SK-N-SH treated with all-trans-retinoic acid at 6 μM for 48 hours (cell line): ENCODE measurements at regions not wholly inside any gene's neighbourhood (a gene's known extent, or its start where the extent isn't known, plus 50 kb on each side); places are given as distances from the start of the nearest gene placed in this dataset.
A peak's percentile ranks its signal among the peaks of the same experiment; 100 is the strongest.

Experiments
- ATAC-seq: fragments of 200-7000 bp; cut with Tn5 transposase; 3 replicates; pipeline ENCODE4 v1.9.1; 2020; ENCODE audit warnings: mild to moderate bottlenecking, moderate library complexity
- ARNTL ChIP-seq: fragments of 450-650 bp; formaldehyde crosslinking; IDR thresholded peaks from 2 replicates; pipeline ENCODE4 v1.5.0; 2020; ENCODE audit warnings: low read depth, mild to moderate bottlenecking, moderate library complexity, borderline replicate concordance
- BACH2 ChIP-seq: fragments of 250-450 bp; sonication (Bioruptor Pico); IDR thresholded peaks from 2 replicates; pipeline ENCODE4 v1.9.0; 2021; ENCODE audit warnings: mild to moderate bottlenecking, borderline replicate concordance
- CREB5 ChIP-seq: fragments of 250-450 bp; sonication (Bioruptor Pico); IDR thresholded peaks from 2 replicates; pipeline ENCODE4 v1.5.1; 2020; ENCODE audit warnings: low read depth, mild to moderate bottlenecking, moderate library complexity
- CSDC2 ChIP-seq: fragments of 250-450 bp; sonication (Bioruptor Pico); IDR thresholded peaks from 2 replicates; pipeline ENCODE4 v1.5.0; 2020; ENCODE audit warnings: mild to moderate bottlenecking, moderate library complexity
- CSRNP3 ChIP-seq: fragments of 250-450 bp; sonication (Bioruptor Pico); IDR thresholded peaks from 2 replicates; pipeline ENCODE4 v1.5.1; 2021; ENCODE audit warnings: mild to moderate bottlenecking, moderate library complexity
- ESRRG ChIP-seq: fragments of 250-450 bp; sonication (Bioruptor Pico); IDR thresholded peaks from 2 replicates; pipeline ENCODE4 v1.6.1; 2021; ENCODE audit warnings: mild to moderate bottlenecking
- GLIS3 ChIP-seq: fragments of 250-450 bp; sonication (Bioruptor Pico); IDR thresholded peaks from 2 replicates; pipeline ENCODE4 v1.5.0; 2020; ENCODE audit warnings: mild to moderate bottlenecking, moderate library complexity
- ISL1 ChIP-seq: fragments of 250-450 bp; sonication (Bioruptor Pico); IDR thresholded peaks from 2 replicates; pipeline ENCODE4 v2.1.2; 2022; ENCODE audit warnings: mild to moderate bottlenecking, moderate library complexity
- OSR1 ChIP-seq: fragments of 250-450 bp; sonication (Bioruptor Pico); IDR thresholded peaks from 2 replicates; pipeline ENCODE4 v1.8.0; 2022; ENCODE audit warnings: moderate library complexity, mild to moderate bottlenecking, inconsistent platforms
- PATZ1 ChIP-seq: fragments of 250-450 bp; sonication (Bioruptor Pico); IDR thresholded peaks from 2 replicates; pipeline ENCODE4 v1.8.0; 2020; ENCODE audit warnings: mild to moderate bottlenecking, moderate library complexity, borderline replicate concordance
- POU6F1 ChIP-seq: fragments of 250-450 bp; sonication (Bioruptor Pico); IDR thresholded peaks from 2 replicates; pipeline ENCODE4 v1.8.0; 2021; ENCODE audit warnings: low read depth, mild to moderate bottlenecking, moderate library complexity, borderline replicate concordance
- PPARA ChIP-seq: fragments of 250-450 bp; sonication (Bioruptor Pico); IDR thresholded peaks from 2 replicates; pipeline ENCODE4 v1.5.0; 2020; ENCODE audit warnings: mild to moderate bottlenecking, borderline replicate concordance
- RARB ChIP-seq: fragments of 250-450 bp; sonication (Bioruptor Pico); IDR thresholded peaks from 2 replicates; pipeline ENCODE4 v1.8.0; 2021; ENCODE audit warnings: mild to moderate bottlenecking, moderate library complexity
- SNAI2 ChIP-seq: fragments of 250-450 bp; sonication (Bioruptor Pico); IDR thresholded peaks from 2 replicates; pipeline ENCODE4 v1.5.0; 2020; ENCODE audit warnings: mild to moderate bottlenecking, moderate library complexity
- TCF4 ChIP-seq: fragments of 250-450 bp; sonication (Bioruptor Pico); IDR thresholded peaks from 2 replicates; pipeline ENCODE4 v1.8.0; 2021; ENCODE audit warnings: mild to moderate bottlenecking, moderate library complexity, borderline replicate concordance
- TOX ChIP-seq: fragments of 250-450 bp; sonication (Bioruptor Pico); IDR thresholded peaks from 2 replicates; pipeline ENCODE4 v1.8.0; 2021; ENCODE audit warnings: mild to moderate bottlenecking, moderate library complexity, borderline replicate concordance
- ZC3H10 ChIP-seq: fragments of 250-450 bp; sonication (Bioruptor Pico); IDR thresholded peaks from 2 replicates; pipeline ENCODE4 v1.5.1; 2021; ENCODE audit warnings: mild to moderate bottlenecking, moderate library complexity
- ZFP3 ChIP-seq: fragments of 250-450 bp; sonication (Bioruptor Pico); IDR thresholded peaks from 2 replicates; pipeline ENCODE4 v1.5.0; 2020; ENCODE audit warnings: mild to moderate bottlenecking, moderate library complexity
- ZFP30 ChIP-seq: fragments of 450-650 bp; formaldehyde crosslinking; IDR thresholded peaks from 2 replicates; pipeline ENCODE4 v1.5.0; 2022; ENCODE audit warnings: mild to moderate bottlenecking, moderate library complexity
- ZNF565 ChIP-seq: fragments of 450-650 bp; formaldehyde crosslinking; conservative IDR thresholded peaks from 2 replicates; pipeline ENCODE4 v1.5.0; 2020; ENCODE audit warnings: low read depth, mild to moderate bottlenecking, moderate library complexity
- ZNF70 ChIP-seq: fragments of 450-650 bp; formaldehyde crosslinking; IDR thresholded peaks from 2 replicates; pipeline ENCODE4 v1.5.0; 2020; ENCODE audit warnings: mild to moderate bottlenecking, moderate library complexity
- ZNF8 ChIP-seq: fragments of 450-650 bp; formaldehyde crosslinking; IDR thresholded peaks from 2 replicates; pipeline ENCODE4 v1.5.0; 2020; ENCODE audit warnings: mild to moderate bottlenecking, moderate library complexity
- TF ChIP-seq, protein P1 (sequence below): fragments of 250-450 bp; sonication (Bioruptor Pico); IDR thresholded peaks from 2 replicates; pipeline ENCODE4 v1.5.0; 2020; ENCODE audit warnings: mild to moderate bottlenecking, moderate library complexity

GRCh38 chr2:177324797-177325196 is 60.3 kb upstream of the NFE2L2 start:
- no peak for TF ChIP-seq PPARA (CRISPR knock-in tag)
- TF ChIP-seq CSRNP3 (CRISPR knock-in tag): no peak
- TF ChIP-seq ISL1: no peak
- TF ChIP-seq CREB5 (CRISPR knock-in tag): no peak
- no peak for TF ChIP-seq SNAI2 (CRISPR knock-in tag)
- TF ChIP-seq, protein P1, sequence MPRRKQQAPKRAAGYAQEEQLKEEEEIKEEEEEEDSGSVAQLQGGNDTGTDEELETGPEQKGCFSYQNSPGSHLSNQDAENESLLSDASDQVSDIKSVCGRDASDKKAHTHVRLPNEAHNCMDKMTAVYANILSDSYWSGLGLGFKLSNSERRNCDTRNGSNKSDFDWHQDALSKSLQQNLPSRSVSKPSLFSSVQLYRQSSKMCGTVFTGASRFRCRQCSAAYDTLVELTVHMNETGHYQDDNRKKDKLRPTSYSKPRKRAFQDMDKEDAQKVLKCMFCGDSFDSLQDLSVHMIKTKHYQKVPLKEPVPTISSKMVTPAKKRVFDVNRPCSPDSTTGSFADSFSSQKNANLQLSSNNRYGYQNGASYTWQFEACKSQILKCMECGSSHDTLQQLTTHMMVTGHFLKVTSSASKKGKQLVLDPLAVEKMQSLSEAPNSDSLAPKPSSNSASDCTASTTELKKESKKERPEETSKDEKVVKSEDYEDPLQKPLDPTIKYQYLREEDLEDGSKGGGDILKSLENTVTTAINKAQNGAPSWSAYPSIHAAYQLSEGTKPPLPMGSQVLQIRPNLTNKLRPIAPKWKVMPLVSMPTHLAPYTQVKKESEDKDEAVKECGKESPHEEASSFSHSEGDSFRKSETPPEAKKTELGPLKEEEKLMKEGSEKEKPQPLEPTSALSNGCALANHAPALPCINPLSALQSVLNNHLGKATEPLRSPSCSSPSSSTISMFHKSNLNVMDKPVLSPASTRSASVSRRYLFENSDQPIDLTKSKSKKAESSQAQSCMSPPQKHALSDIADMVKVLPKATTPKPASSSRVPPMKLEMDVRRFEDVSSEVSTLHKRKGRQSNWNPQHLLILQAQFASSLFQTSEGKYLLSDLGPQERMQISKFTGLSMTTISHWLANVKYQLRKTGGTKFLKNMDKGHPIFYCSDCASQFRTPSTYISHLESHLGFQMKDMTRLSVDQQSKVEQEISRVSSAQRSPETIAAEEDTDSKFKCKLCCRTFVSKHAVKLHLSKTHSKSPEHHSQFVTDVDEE: no peak
- no peak for TF ChIP-seq CSDC2
- no peak for TF ChIP-seq ARNTL
- TF ChIP-seq ZC3H10 (CRISPR knock-in tag): no peak
- no peak for TF ChIP-seq ZFP3 (CRISPR knock-in tag)
- no peak for TF ChIP-seq TOX (CRISPR knock-in tag)
- no peak for TF ChIP-seq RARB (CRISPR knock-in tag)
- no peak for TF ChIP-seq ZNF70 (CRISPR knock-in tag)
- TF ChIP-seq TCF4: no peak
- no peak for ATAC-seq

GRCh38 chr2:177325554-177325953 is 61.0 kb upstream of the NFE2L2 start:
- TF ChIP-seq ISL1: 0 out of 2 replicates have a peak, but pooled peaks have one; percentile 34
- TF ChIP-seq BACH2 (CRISPR knock-in tag): no peak
- peak; percentile 81 for ATAC-seq

- TF ChIP-seq ZFP30 (CRISPR knock-in tag) (no peak), ISL1 (no peak), POU6F1 (no peak), OSR1 (CRISPR knock-in tag) (no peak), RARB (CRISPR knock-in tag) (no peak), ZFP3 (CRISPR knock-in tag) (no peak), CSRNP3 (CRISPR knock-in tag) (no peak), PATZ1 (CRISPR knock-in tag) (no peak), PPARA (CRISPR knock-in tag) (no peak), ZNF565 (CRISPR knock-in tag) (no peak), ZC3H10 (CRISPR knock-in tag) (no peak), TOX (CRISPR knock-in tag) (no peak), GLIS3 (CRISPR knock-in tag) (no peak), ESRRG (no peak), ARNTL (no peak), SNAI2 (CRISPR knock-in tag) (no peak), TCF4 (no peak), ZNF8 (CRISPR knock-in tag) (no peak)
- TF ChIP-seq, protein P1: no peak
- peak; percentile 41; the same call in 2 of the 3 replicates for ATAC-seq
Observed at GRCh38 chr2:177326005-177326404, 61.5 kb upstream of the NFE2L2 start.
